Osteoblast (primary cell): ENCODE measurements at regions not wholly inside any gene's neighbourhood (a gene's known extent, or its start where the extent isn't known, plus 50 kb on each side); places are given as distances from the start of the nearest gene placed in this dataset.

Experiments
- DNase-seq: peaks from one replicate; pipeline ENCODE4 v3.0.0; 2011; ENCODE audit warnings: low spot score, mixed read lengths; ENCODE audit not compliant: insufficient read length; ENCODE audit errors: missing footprints
- H2AFZ ChIP-seq: 2 replicates; pipeline ENCODE4 v1.6.0; 2011; ENCODE audit warnings: mild to moderate bottlenecking, low read length
- H3K27ac ChIP-seq: 2 replicates; pipeline ENCODE4 v1.5.1; 2011; ENCODE audit warnings: mild to moderate bottlenecking, low read depth, low read length, moderate library complexity
- H3K27me3 ChIP-seq: 2 replicates; pipeline ENCODE4 v1.6.0; 2012; ENCODE audit warnings: mild to moderate bottlenecking, control low read depth, inconsistent platforms, low read length, moderate library complexity; ENCODE audit not compliant: insufficient read depth
- H3K36me3 ChIP-seq: 2 replicates; pipeline ENCODE4 v1.5.1; 2011; ENCODE audit warnings: mild to moderate bottlenecking, low read length, control low read depth, moderate library complexity; ENCODE audit not compliant: insufficient read depth
- H3K4me1 ChIP-seq: 2 replicates; pipeline ENCODE4 v1.5.1; 2011; ENCODE audit warnings: mild to moderate bottlenecking, low read length, control low read depth, moderate library complexity; ENCODE audit not compliant: insufficient read depth
- H3K4me2 ChIP-seq: 2 replicates; pipeline ENCODE4 v1.6.0; 2011; ENCODE audit warnings: mild to moderate bottlenecking, low read length; ENCODE audit not compliant: insufficient read depth
- H3K4me3 ChIP-seq: fragments of 200-600 bp; sonication (generic); 3 replicates; pipeline ENCODE4 v1.5.1; 2012; ENCODE audit warnings: mild to moderate bottlenecking, low read length, inconsistent platforms; ENCODE audit not compliant: insufficient read depth
- H3K79me2 ChIP-seq: 2 replicates; pipeline ENCODE4 v1.6.0; 2012; ENCODE audit warnings: mild to moderate bottlenecking, low read length, control low read depth, inconsistent platforms; ENCODE audit not compliant: insufficient read depth
- H3K9me3 ChIP-seq: 2 replicates; pipeline ENCODE4 v1.5.1; 2011; ENCODE audit warnings: low read depth, low read length, control low read depth
- H4K20me1 ChIP-seq: 2 replicates; pipeline ENCODE4 v1.6.0; 2012; ENCODE audit warnings: mild to moderate bottlenecking, low read length, control low read depth; ENCODE audit not compliant: insufficient read depth
- TF ChIP-seq, protein P1 (sequence below): IDR thresholded peaks from 2 replicates; pipeline ENCODE4 v1.5.1; 2011; ENCODE audit warnings: mild to moderate bottlenecking, low read depth, low read length, moderate library complexity; ENCODE audit errors: extremely low read depth

DNA sequence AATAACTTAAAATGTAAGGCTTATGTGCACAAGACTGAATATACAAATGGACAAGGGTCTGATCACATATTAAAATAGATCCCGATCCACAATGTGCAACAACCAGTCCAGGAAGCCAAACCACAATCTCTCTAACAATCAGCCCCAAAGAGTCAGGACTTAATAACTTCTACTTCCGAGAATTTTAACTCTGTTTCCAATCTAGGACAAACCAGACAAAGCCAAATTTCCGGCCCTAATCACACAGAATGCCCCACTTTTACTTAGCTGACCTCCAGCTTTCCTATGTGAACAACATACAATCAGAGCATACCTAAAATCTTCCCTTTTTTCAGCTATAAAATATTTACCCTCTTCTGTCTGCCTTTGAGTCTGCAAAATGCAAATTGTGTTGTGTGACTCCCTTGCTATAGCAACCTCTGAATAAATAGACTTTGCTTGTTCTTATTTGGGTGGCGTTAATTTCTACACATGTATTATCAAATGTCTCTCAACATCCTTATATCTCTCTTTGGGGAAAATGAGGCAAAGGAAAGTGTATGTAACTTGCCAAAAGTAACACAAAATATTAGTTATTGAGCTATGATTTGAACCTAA, 381.9 kb upstream of the MC4R start:
- no peaks in the 10 kb centered on the region for H3K36me3 ChIP-seq
- no peak overlapping the region for H3K4me3 ChIP-seq
- H2AFZ ChIP-seq: no peak overlapping the region
- H3K9me3 ChIP-seq: no peaks in the 10 kb centered on the region
- no peaks in the 10 kb centered on the region for H3K4me1 ChIP-seq
- no peaks in the 10 kb centered on the region for H3K27me3 ChIP-seq
- H4K20me1 ChIP-seq: no peaks in the 10 kb centered on the region
- H3K79me2 ChIP-seq: no peaks in the 10 kb centered on the region
- no peak overlapping the region for H3K4me2 ChIP-seq
- no peak overlapping the region for H3K27ac ChIP-seq
- DNase-seq: no peak
- TF ChIP-seq, protein P1, sequence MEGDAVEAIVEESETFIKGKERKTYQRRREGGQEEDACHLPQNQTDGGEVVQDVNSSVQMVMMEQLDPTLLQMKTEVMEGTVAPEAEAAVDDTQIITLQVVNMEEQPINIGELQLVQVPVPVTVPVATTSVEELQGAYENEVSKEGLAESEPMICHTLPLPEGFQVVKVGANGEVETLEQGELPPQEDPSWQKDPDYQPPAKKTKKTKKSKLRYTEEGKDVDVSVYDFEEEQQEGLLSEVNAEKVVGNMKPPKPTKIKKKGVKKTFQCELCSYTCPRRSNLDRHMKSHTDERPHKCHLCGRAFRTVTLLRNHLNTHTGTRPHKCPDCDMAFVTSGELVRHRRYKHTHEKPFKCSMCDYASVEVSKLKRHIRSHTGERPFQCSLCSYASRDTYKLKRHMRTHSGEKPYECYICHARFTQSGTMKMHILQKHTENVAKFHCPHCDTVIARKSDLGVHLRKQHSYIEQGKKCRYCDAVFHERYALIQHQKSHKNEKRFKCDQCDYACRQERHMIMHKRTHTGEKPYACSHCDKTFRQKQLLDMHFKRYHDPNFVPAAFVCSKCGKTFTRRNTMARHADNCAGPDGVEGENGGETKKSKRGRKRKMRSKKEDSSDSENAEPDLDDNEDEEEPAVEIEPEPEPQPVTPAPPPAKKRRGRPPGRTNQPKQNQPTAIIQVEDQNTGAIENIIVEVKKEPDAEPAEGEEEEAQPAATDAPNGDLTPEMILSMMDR: no peak

DNA sequence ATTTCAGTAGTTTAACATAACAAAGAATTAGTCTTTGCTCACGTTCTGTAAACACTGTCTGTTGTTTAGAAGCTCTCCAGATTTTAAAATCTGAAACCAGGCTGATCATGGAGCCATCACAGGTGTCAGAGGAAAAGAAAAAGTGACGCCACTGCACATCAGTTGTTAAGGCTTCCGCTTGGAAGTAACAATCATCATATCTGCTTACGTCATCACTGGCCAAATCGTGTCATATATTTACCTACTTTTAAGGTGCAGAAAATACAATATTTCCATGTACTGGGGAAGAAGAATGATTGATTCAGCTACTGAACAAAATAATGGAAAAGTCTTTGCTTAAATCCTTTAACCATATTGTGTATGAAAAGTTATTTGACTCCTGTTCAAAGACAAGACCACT, 382.6 kb upstream of the MC4R start:
- no peaks in the 10 kb centered on the region for H3K4me1 ChIP-seq
- TF ChIP-seq, protein P1: no peak
- H3K9me3 ChIP-seq: no peaks in the 10 kb centered on the region
- no peaks in the 10 kb centered on the region for H4K20me1 ChIP-seq
- no peak overlapping the region for H3K4me2 ChIP-seq
- H3K79me2 ChIP-seq: no peaks in the 10 kb centered on the region
- no peak for DNase-seq
- H2AFZ ChIP-seq: no peak overlapping the region
- no peaks in the 10 kb centered on the region for H3K36me3 ChIP-seq
- H3K27ac ChIP-seq: no peak overlapping the region
- H3K4me3 ChIP-seq: no peak overlapping the region
- no peaks in the 10 kb centered on the region for H3K27me3 ChIP-seq

DNA sequence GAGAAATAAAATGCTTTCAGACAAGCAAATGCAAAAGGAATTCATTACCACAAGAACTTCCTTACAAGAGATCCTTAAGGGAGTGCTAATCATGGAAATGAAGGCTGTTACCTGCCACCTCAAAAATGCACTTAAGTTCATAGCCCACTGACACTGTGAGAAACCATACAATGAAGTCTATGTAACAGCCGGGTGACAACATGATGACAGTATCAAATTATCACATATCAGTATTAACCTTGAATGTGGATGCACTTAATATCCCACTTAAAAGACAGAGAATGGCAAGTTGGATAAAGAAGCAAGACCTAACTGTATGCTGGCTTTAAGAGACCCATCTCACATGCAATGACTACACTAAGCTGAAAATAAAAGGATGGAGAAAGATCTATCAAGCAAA, 403.4 kb upstream of the MC4R start:
- no peak for DNase-seq
- Histone ChIP-seq H3K27ac (no peak overlapping the region), H4K20me1 (no peaks in the 10 kb centered on the region), H3K27me3 (no peaks in the 10 kb centered on the region), H3K4me3 (no peak overlapping the region), H2AFZ (no peak overlapping the region), H3K4me1 (no peaks in the 10 kb centered on the region), H3K9me3 (peaks cover 1% of the 10 kb centered on the region), H3K79me2 (no peaks in the 10 kb centered on the region), H3K36me3 (no peaks in the 10 kb centered on the region), H3K4me2 (no peak overlapping the region)
- TF ChIP-seq, protein P1: no peak

DNA sequence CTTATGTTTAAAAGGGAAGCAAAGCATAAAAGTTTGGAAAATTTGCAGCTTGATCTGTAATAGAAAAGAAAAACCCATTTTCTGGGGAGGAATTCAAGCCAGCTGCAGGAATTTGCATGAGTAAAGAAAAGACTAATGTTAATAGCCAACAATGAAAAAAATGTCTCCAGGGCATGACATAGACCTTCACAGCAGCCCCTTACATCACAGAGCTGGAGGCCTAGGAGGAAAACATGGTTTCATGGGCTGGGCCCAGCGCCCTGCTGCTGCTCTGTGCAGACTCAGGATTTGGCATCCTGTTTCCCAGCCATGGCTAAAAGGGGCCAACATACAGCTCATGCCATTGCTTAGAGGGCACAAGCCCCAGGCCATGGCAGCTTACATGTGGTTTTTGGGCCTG, 411.6 kb upstream of the MC4R start:
- TF ChIP-seq, protein P1: no peak
- Histone ChIP-seq H3K27ac (no peak overlapping the region), H2AFZ (no peak overlapping the region), H3K27me3 (no peaks in the 10 kb centered on the region), H3K4me3 (no peak overlapping the region), H3K4me1 (no peaks in the 10 kb centered on the region), H3K79me2 (no peaks in the 10 kb centered on the region), H4K20me1 (no peaks in the 10 kb centered on the region), H3K36me3 (no peaks in the 10 kb centered on the region), H3K4me2 (no peak overlapping the region), H3K9me3 (no peaks in the 10 kb centered on the region)
- DNase-seq: no peak
